ENCODE measurements at regions not wholly inside any gene's neighbourhood (a gene's known extent, or its start where the extent isn't known, plus 50 kb on each side); places are given as distances from the start of the nearest gene placed in this dataset.

GRCh38 chr5:92380069-92380770, 997.1 kb upstream of the ARRDC3 start:
- CTCF ChIA-PET, result no interaction called here
- H3K4me3 ChIP-seq (ENCODE audit: low read depth, low read length), result no peak overlapping the region
- POLR2A ChIA-PET, result no interaction called here
- DNase-seq (ENCODE audit: low read depth, low spot score), result no peak
- TF ChIP-seq CTCF (IDR thresholded peaks at IDR 0.05; ENCODE audit: insufficient read depth, low read length, missing control alignments), result no peak

- no peak for TF ChIP-seq CTCF (IDR thresholded peaks at IDR 0.05; ENCODE audit: insufficient read depth, low read length, missing control alignments)
- CTCF ChIA-PET, result no interaction called here
- POLR2A ChIA-PET, result no interaction called here
- no peak overlapping the region for H3K4me3 ChIP-seq (ENCODE audit: low read depth, low read length)
- DNase-seq (ENCODE audit: low read depth, low spot score), result no peak
Observed at GRCh38 chr5:92378966-92379611, 996.0 kb upstream of the ARRDC3 start.

GRCh38 chr5:92374859-92375258, 991.7 kb upstream of the ARRDC3 start:
- ChIA-PET POLR2A (no interaction called here), CTCF (no interaction called here)
- no peak for DNase-seq (ENCODE audit: low read depth, low spot score)
- no peak overlapping the region for H3K4me3 ChIP-seq (ENCODE audit: low read depth, low read length)
- TF ChIP-seq CTCF (IDR thresholded peaks at IDR 0.05; ENCODE audit: insufficient read depth, low read length, missing control alignments), result no peak

GRCh38 chr5:92372766-92373165, 989.6 kb upstream of the ARRDC3 start:
- H3K4me3 ChIP-seq (ENCODE audit: low read depth, low read length), result no peak overlapping the region
- no peak for DNase-seq (ENCODE audit: low read depth, low spot score)
- no peak for TF ChIP-seq CTCF (IDR thresholded peaks at IDR 0.05; ENCODE audit: insufficient read depth, low read length, missing control alignments)
- POLR2A ChIA-PET, result no interaction called here
- CTCF ChIA-PET, result no interaction called here

GRCh38 chr5:92371889-92372235, 988.7 kb upstream of the ARRDC3 start:
- TF ChIP-seq CTCF (IDR thresholded peaks at IDR 0.05; ENCODE audit: insufficient read depth, low read length, missing control alignments), result no peak
- ChIA-PET POLR2A (no interaction called here), CTCF (no interaction called here)
- no peak for DNase-seq (ENCODE audit: low read depth, low spot score)
- H3K4me3 ChIP-seq (ENCODE audit: low read depth, low read length), result no peak overlapping the region

- no peak for TF ChIP-seq CTCF (IDR thresholded peaks at IDR 0.05; ENCODE audit: insufficient read depth, low read length, missing control alignments)
- no peak overlapping the region for H3K4me3 ChIP-seq (ENCODE audit: low read depth, low read length)
- DNase-seq (ENCODE audit: low read depth, low spot score), result no peak
- ChIA-PET CTCF (no interaction called here), POLR2A (no interaction called here)
Observed at GRCh38 chr5:92371171-92371888, 988.2 kb upstream of the ARRDC3 start.

Measured in AG04449 (cell line).